SKM-1 treated with dmso at 0.1 percent for 144 hours (cell line): ENCODE measurements at regions not wholly inside any gene's neighbourhood (a gene's known extent, or its start where the extent isn't known, plus 50 kb on each side); places are given as distances from the start of the nearest gene placed in this dataset.
"Not testable (repeated sequence)": the region's sequence is repeated elsewhere in the genome, so short reads cannot be mapped to it uniquely, and the experiment has no call there.

Source experiments
- DNase-seq: peaks from one replicate; lab custom pipeline; 2025; ENCODE audit not compliant: unreplicated experiment; lab: John Stamatoyannopoulos, UW

DNA sequence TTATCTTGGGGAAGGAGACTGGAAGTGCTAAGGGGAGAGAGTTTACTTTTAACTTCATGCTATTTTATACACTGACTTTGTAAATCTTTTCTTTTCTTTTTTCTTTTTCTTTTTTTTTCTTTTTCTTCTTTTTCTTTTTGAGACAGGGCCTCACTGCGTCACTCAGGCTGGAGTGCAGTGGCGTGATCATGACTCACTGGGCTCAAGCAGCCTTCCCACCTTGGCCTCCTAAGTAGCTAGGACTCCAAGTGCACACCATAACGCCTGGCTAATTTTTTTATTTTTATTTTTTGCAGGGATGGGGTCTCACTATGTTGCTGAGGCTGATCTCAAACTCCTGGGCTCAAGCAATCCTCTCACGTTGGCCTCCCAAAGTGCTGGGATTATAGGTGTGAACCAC is 294.6 kb upstream of the PRICKLE1 start:
- DNase-seq: no peak

DNA sequence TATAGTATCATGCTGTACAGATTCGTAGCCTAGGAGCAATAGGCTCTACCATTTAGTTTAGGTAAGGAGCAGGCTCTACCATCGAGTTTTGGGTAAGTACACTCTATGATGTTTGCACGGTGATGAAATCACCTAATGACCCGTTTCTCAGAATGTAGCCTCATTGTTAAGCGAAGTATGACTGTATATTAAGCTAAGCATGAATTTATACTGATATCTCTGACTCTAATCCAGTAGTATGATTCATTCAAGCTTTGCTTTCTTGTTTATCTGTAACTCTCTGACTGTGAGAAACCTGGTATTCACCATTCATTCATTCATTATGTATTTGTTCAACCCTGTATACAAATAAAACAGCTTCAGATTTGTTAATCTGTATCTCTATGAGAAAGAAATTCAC is 283.9 kb upstream of the PRICKLE1 start:
- DNase-seq: no peak

- no peak for DNase-seq
These were observed 282.3 kb upstream of the PRICKLE1 start for GRCh38 chr12:42871816-42872215.

DNA sequence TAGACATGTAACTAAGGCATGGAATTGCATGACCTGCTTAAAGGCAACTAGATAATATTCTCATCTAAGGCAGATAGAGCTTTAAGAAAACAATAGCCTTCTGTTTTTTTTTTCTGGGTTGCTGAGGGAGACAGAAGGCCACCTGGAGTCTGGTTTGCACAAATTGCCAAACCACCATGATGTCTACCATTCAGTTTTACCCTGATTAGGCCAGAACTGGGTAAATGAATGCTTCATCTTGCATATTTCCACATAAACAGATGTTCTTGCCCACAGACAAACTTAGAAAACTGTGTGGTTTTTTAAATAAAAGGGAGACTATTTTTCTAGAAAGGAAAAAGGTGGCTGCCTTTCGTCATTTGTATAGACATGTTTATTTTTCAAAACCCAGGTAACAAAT is 278.7 kb upstream of the PRICKLE1 start:
- no peak for DNase-seq

- no peak for DNase-seq
These were observed 275.7 kb upstream of the PRICKLE1 start for GRCh38 chr12:42865282-42865681.

DNA sequence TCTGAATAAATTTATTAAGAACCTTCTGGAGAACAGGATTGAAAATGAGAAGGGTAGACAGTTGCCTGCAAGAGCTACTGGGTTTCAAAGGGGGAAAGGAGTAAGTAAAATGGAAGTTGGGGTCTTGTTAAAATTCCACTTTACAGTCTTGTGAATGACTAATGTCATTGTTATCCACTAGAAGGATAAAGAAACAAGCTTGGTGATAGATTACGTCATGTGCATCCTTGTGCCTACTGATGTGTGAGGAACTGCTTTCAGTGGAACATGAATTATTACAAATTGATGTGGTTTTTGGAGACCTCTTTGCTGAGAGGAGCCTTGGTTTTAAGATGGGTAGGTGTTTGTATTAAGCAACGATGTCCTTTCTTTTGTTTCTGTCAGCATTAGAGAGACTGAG is 272.5 kb upstream of the PRICKLE1 start:
- no peak for DNase-seq

DNA sequence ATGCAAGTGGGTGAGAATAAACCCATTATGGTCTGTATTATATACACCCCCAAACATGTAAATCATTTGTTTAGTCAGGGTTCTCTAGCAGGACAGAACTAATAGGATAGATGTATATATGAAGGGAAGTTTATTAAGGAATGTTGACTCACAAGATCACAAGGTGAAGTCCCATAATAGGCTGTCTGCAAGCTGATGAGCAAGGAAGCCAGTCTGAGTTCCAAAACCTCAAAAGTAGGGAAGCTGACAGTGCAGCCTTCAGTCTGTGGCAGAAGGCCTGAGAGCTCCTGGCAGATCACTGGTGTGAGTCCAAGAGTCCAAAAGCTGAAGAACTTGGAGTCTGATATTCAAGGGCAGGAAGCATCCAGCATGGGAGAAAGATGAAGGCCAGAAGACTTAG is 270.8 kb upstream of the PRICKLE1 start:
- not testable (repeated sequence) for DNase-seq

- DNase-seq: no peak
These were observed 270.1 kb upstream of the PRICKLE1 start for GRCh38 chr12:42859612-42860011.

DNA sequence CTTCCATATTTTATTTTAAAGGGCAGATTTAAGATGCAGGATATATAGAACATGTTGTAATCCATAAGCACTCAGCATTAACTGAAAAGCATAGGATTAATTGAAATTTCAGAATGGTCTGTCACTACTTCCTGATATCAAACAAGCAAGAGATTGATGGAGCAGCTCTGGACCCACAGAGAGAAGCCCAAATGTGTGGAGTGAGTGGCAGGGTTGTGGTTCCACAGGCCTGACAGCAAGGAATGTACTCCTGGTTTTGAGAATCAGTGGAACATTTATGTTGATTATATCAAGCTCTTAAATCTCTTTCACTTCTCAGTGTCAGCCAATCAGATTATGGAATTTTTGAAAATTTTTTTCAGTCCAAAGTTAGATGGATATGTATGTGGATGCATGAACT is 267.6 kb upstream of the PRICKLE1 start:
- no peak for DNase-seq

DNA sequence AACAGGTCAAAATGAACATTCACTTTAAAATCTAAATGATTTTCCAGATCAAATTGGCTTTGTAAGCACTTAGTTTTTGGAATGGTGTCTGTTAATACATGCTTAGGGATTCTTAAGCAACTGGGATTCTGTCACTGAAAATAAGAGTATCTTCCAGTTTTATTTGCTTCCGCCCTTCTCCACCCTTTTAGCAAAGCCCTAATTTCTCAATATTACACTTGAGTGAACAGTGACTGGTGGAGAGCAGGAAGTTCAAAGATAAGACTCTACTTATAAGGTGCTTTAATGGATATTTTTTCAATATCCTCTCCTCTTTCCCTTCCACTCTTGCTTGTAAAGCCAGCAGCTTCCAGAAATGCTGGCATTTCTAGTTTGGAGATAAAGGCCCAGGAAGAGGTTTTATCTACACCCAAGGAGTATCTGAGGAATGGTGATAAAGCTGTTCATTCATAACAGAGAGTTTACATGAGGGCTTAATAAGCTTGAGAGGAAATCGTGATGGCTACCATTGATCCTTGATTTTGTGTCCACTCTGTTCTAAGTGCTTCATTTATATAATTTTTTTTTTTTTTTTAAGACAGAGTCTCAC is 265.9 kb upstream of the PRICKLE1 start:
- DNase-seq: no peak

DNA sequence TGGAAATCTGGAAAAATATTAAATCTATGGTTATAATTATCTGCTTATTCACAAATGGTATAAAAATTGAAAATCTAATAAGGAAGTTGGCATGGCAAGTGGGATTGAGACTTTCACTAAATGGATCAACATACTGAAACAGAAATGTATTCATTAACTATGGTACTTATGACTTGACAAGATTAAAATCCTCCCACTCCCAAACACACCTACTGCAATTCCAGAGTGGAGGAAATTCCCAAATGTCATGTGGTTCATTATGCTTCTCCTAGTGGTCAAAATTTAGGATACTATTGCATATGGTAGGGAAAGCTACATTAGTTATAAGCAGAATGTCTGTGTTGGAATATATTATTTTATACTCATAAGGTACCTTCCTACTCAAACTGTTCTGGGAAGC is 265.3 kb upstream of the PRICKLE1 start:
- no peak for DNase-seq

DNA sequence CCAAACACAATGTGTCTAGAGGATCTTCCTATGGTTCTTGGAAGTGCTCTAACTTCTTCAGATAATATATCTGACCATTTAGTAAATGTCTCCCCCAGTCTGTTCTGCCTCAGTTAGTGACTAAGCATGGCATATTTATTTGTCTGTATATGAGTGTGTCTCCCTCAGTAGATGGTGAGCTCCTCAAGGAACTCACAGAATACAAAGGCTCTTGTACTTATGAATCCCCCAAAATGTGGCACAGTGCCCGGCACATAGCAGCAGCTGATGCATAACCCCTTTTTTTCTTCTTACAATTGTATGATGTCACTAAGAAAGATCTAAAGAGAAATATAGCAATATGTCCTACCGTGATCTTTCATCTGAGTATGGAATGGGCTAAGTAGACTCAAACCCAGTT is 264.7 kb upstream of the PRICKLE1 start:
- DNase-seq: no peak

DNA sequence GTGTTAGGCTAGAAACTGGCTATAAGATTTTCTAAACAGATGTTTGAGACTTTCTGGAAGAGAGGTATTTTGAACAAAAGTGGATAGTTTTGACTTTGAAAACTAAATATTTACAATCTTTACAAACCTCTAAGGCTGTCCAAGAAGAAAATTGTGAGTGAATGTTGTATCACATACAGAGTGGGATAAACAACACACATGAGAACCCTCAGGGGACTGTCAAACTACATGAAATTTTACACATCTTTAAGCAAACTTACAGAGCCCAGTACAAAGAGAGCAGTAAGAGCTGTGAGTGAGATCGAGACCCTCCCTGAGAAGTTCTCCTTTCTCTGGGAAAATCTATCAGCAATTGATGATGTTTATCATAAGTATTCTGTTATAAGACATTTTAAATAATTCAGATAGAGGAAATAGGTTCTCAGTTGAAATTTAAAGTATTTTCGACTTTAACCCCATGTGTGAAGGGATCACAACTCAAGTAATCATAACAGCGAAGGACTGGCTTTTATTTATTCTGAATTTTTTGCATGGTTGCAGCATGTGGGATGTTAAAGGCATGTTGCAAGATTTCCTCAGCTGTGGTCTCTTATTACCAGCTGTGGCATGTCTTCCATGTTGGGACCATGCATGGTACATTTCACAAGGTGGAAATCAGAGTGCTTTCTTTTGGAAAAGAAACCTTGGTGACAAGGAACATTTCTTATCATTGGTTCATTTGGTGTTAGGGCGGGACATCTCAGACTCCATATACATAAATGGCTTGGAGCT is 264.0 kb upstream of the PRICKLE1 start:
- DNase-seq: no peak

GRCh38 chr12:42846782-42847181 is 257.2 kb upstream of the PRICKLE1 start:
- DNase-seq: no peak

GRCh38 chr12:42834062-42834461 is 244.5 kb upstream of the PRICKLE1 start:
- DNase-seq: no peak

DNA sequence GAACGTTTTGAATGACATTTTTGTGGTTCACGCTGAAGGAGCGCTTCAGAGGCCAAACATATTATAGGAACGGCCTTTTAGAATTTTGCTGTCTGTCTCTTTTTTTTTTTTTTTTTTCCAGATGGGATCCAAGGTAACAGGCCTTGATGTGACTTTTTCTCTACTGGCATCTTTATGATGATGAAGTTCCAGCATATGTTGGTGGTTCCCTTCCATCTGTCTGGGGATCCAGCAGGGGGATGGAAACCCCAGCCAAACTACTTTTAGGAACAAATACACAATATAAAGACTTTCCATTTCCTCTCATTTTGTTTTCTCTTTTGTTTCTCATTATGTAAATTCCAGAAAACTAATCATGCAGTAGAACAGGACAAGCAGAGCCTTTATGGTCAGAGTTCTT is 239.3 kb upstream of the PRICKLE1 start:
- no peak for DNase-seq

- no peak for DNase-seq
These were observed 234.8 kb upstream of the PRICKLE1 start for GRCh38 chr12:42824327-42824726.

GRCh38 chr12:42823679-42824078 is 234.1 kb upstream of the PRICKLE1 start:
- no peak for DNase-seq

DNA sequence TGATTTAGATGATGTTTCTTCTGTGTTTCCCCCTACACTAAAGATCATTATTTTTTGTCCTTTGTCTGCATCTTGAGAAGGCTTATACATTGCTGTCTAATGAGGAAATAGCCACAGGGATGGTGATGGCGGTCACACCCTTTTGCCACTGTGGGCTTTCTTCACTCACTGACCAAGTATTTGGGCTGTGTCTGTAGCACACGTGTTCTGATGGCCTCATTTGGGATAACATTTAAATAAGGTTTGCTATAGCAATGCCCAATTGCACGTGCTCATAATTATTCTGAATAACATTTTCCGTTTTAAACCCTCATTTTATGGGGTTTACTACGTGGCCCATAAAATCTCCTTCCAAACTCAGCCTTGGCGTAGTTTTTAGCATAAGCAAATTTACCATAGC is 230.3 kb upstream of the PRICKLE1 start:
- DNase-seq: no peak

GRCh38 chr12:42815068-42815467 is 225.5 kb upstream of the PRICKLE1 start:
- DNase-seq: no peak

DNA sequence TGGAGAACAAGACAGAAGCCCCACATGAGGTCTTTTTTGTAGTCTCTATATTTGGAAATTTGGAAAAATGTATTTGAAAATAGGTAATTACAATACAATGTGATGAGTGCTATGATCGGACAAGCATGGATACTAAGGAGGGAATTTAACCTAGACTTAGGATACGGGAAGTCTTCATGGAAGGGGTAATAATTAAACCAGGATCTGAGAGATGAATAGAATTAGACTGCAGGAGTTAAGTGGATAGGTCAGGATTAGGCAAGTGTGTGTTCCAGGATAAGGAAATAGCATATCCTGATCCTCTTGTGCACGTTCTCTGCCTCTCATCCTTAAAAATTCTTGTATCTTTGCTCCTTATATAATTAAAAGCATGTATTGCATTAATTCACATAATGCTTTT is 223.3 kb upstream of the PRICKLE1 start:
- DNase-seq: no peak

GRCh38 chr12:42812086-42812485 is 222.5 kb upstream of the PRICKLE1 start:
- no peak for DNase-seq

DNA sequence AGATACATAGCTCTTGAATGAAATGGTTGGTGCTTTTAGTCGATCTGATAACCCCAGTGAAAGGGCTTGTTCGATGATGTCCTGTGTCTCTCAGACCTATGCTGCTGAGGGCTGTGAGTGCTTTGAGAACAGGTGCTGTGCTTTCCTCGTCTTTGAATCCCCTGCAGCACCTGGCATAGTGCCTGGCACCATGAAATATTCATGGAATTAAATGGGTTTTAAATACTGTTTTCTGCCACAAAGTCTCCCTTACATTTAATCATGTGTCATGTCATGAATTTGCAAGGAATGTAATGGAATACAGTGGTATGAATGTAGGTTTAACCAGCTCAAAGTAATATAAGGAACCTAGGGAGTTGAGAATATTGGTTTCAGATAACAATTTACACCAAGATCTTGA is 220.5 kb upstream of the PRICKLE1 start:
- no peak for DNase-seq
